ENCODE measurements at regions not wholly inside any gene's neighbourhood (a gene's known extent, or its start where the extent isn't known, plus 50 kb on each side); places are given as distances from the start of the nearest gene placed in this dataset.

DNA sequence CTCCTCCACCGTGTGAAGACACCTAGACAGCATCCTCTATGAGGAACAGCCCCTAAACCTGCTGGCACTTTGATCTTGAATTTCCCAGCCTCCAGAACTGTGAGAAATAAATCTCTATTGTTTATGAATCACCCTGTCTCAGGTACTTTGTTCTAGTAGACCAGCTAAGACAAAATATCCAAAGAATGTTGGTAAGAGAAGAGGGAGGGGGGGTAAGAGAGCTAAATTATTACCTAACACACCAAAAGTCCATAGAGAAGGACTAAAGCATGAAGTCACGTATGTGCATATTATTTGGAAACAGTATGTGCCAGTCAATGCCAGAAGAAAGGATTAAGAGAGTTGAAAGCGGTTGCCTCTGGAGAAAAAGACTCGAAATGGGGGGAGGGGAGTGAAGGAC is 211.0 kb downstream of the SP3 start:
- TF ChIP-seq TAF1 (IDR thresholded peaks at IDR 0.05; ENCODE audit: borderline replicate concordance, low read depth, low read length) (no peak), POLR2A (IDR thresholded peaks at IDR 0.05; ENCODE audit: low read depth, low read length) (no peak), POLR2AphosphoS5 (IDR thresholded peaks at IDR 0.05; ENCODE audit: low read depth, low read length) (no peak)

Measured in GM12892 (cell line).